IMR-90 (cell line): ENCODE measurements at regions not wholly inside any gene's neighbourhood (a gene's known extent, or its start where the extent isn't known, plus 50 kb on each side); places are given as distances from the start of the nearest gene placed in this dataset.

Source experiments
- ATAC-seq: fragments of 200-7000 bp; cut with Tn5 transposase; 2 replicates; pipeline ENCODE4 v1.9.1; 2020; ENCODE audit warnings: low read depth, mild to moderate bottlenecking, moderate library complexity
- BruUV-seq: library from RNA; stranded (reverse); fragments of 400-500 nt; replicated peaks from 2 replicates; lab custom pipeline; 2021; lab: Mats Ljungman, UMichigan
- CTCF ChIA-PET: fragments of 300-600 bp; formaldehyde crosslinking; extraction: SDS; loops from one replicate; lab custom pipeline; 2021; ENCODE audit warnings: antibody characterized with exemption; lab: Yijun Ruan, JAX
- POLR2A ChIA-PET: fragments of 300-600 bp; sonication (Branson Sonifier 250); formaldehyde crosslinking; loops from one replicate; lab custom pipeline; 2022; ENCODE audit warnings: antibody characterized with exemption; ENCODE audit not compliant: unreplicated experiment; lab: Charles Lee
- DNase-seq: peaks from one replicate; pipeline ENCODE4 v3.0.0; 2013
- H2AFZ ChIP-seq: replicated peaks from 2 replicates; pipeline ENCODE3; 2013; ENCODE audit warnings: low read length, mild to moderate bottlenecking; ENCODE audit not compliant: poor library complexity
- H2AK5ac ChIP-seq: 2 replicates; pipeline ENCODE4 v1.6.1; 2013; ENCODE audit warnings: low read depth, low read length, inconsistent platforms
- H2AK9ac ChIP-seq: replicated peaks from 2 replicates; pipeline ENCODE3; 2013; ENCODE audit warnings: mild to moderate bottlenecking, low read depth, low read length, moderate library complexity; ENCODE audit not compliant: poor library complexity
- H2BK120ac ChIP-seq: 2 replicates; pipeline ENCODE4 v1.6.1; 2013; ENCODE audit warnings: low read depth, low read length, inconsistent platforms
- H2BK15ac ChIP-seq: 3 replicates; pipeline ENCODE4 v1.6.1; 2013; ENCODE audit warnings: low read depth, low read length, inconsistent platforms
- H2BK20ac ChIP-seq: 2 replicates; pipeline ENCODE4 v1.6.1; 2013; ENCODE audit warnings: low read depth, mild to moderate bottlenecking, inconsistent platforms, low read length, moderate library complexity
- H2BK5ac ChIP-seq: 2 replicates; pipeline ENCODE4 v1.6.1; 2013; ENCODE audit warnings: mild to moderate bottlenecking, low read depth, low read length, inconsistent platforms; ENCODE audit not compliant: poor library complexity, severe bottlenecking
- H3K14ac ChIP-seq: replicated peaks from 2 replicates; pipeline ENCODE4 v1.6.1; 2013; ENCODE audit warnings: low read depth, low read length, inconsistent platforms
- H3K18ac ChIP-seq: 2 replicates; pipeline ENCODE4 v1.6.1; 2013; ENCODE audit warnings: low read depth, low read length, control low read depth
- H3K23ac ChIP-seq: 2 replicates; pipeline ENCODE4 v1.6.1; 2013; ENCODE audit warnings: low read depth, low read length, inconsistent platforms
- H3K27ac ChIP-seq: 2 replicates; pipeline ENCODE4 v1.5.1; 2013; ENCODE audit warnings: mild to moderate bottlenecking, control low read depth, low read length; ENCODE audit not compliant: insufficient read depth
- H3K27me3 ChIP-seq: 2 replicates; pipeline ENCODE4 v1.6.1; 2013; ENCODE audit warnings: low read length; ENCODE audit not compliant: control insufficient read depth, insufficient read depth
- H3K36me3 ChIP-seq: 2 replicates; pipeline ENCODE4 v1.6.1; 2013; ENCODE audit warnings: low read length, mixed read lengths; ENCODE audit not compliant: control insufficient read depth, insufficient read depth
- H3K4ac ChIP-seq: 2 replicates; pipeline ENCODE4 v1.6.1; 2013; ENCODE audit warnings: low read depth, low read length, inconsistent platforms
- H3K4me1 ChIP-seq: 2 replicates; pipeline ENCODE4 v1.6.1; 2013; ENCODE audit warnings: low read length, mixed read lengths; ENCODE audit not compliant: control insufficient read depth, insufficient read depth
- H3K4me2 ChIP-seq: 2 replicates; pipeline ENCODE4 v1.6.1; 2013; ENCODE audit warnings: low read depth, mild to moderate bottlenecking, control low read depth, low read length, moderate library complexity
- H3K4me3 ChIP-seq: 2 replicates; pipeline ENCODE4 v1.5.1; 2013; ENCODE audit warnings: low read depth, mild to moderate bottlenecking, control low read depth, low read length, moderate library complexity; ENCODE audit not compliant: insufficient read depth
- H3K56ac ChIP-seq: 2 replicates; pipeline ENCODE4 v1.6.1; 2013; ENCODE audit warnings: low read length, inconsistent platforms; ENCODE audit not compliant: insufficient read depth; ENCODE audit errors: extremely low read depth
- H3K79me1 ChIP-seq, 2 experiments: 2 replicates each; pipeline ENCODE4 v1.6.1; 2013; ENCODE audit warnings: low read length in 2 of 2, inconsistent platforms in 1 of 2, low read depth in 1 of 2
- H3K9ac ChIP-seq: 2 replicates; pipeline ENCODE4 v1.6.1; 2013; ENCODE audit warnings: low read depth, low read length, control low read depth
- H3K9me1 ChIP-seq: 2 replicates; pipeline ENCODE4 v1.6.1; 2013; ENCODE audit warnings: low read length, inconsistent platforms; ENCODE audit not compliant: insufficient read depth
- H3K9me3 ChIP-seq: 2 replicates; pipeline ENCODE4 v1.6.1; 2013; ENCODE audit warnings: low read length; ENCODE audit not compliant: control insufficient read depth, insufficient read depth
- H4K20me1 ChIP-seq: 2 replicates; pipeline ENCODE4 v1.6.1; 2013; ENCODE audit warnings: low read length, inconsistent platforms; ENCODE audit not compliant: insufficient read depth
- H4K5ac ChIP-seq: 2 replicates; pipeline ENCODE4 v1.6.1; 2013; ENCODE audit warnings: mild to moderate bottlenecking, low read depth, low read length, control low read depth
- H4K8ac ChIP-seq, 2 experiments: 2 replicates each; pipeline ENCODE4 v1.6.1; 2013; ENCODE audit warnings: low read depth in 2 of 2, low read length in 2 of 2, control low read depth in 1 of 2, inconsistent platforms in 1 of 2
- H4K91ac ChIP-seq: 2 replicates; pipeline ENCODE4 v1.6.1; 2013; ENCODE audit warnings: low read depth, low read length, inconsistent platforms; ENCODE audit not compliant: insufficient read depth
- CHD1 ChIP-seq: IDR thresholded peaks from 2 replicates; pipeline ENCODE4 v1.6.1; 2012; ENCODE audit warnings: low read depth, low read length, improper control_type of control experiment
- MAFK ChIP-seq: IDR thresholded peaks from 2 replicates; pipeline ENCODE4 v1.6.1; 2012; ENCODE audit warnings: low read depth, low read length, improper control_type of control experiment
- MAZ ChIP-seq: IDR thresholded peaks from 2 replicates; pipeline ENCODE4 v1.6.1; 2012; ENCODE audit warnings: low read depth, mild to moderate bottlenecking, low read length, improper control_type of control experiment, moderate library complexity, borderline replicate concordance
- RAD21 ChIP-seq: IDR thresholded peaks from 2 replicates; pipeline ENCODE4 v1.6.1; 2012; ENCODE audit warnings: low read length, improper control_type of control experiment
- RCOR1 ChIP-seq: IDR thresholded peaks from 2 replicates; pipeline ENCODE4 v1.6.1; 2012; ENCODE audit warnings: mild to moderate bottlenecking, low read length, improper control_type of control experiment; ENCODE audit not compliant: insufficient replicate concordance
- SMC3 ChIP-seq: fragments of 150-350 bp; IDR thresholded peaks from 2 replicates; pipeline ENCODE4 v1.6.1; 2016; ENCODE audit warnings: low read depth, mild to moderate bottlenecking, antibody characterized with exemption, low read length, moderate library complexity
- USF2 ChIP-seq: fragments of 150-350 bp; IDR thresholded peaks from 2 replicates; pipeline ENCODE4 v1.6.1; 2017; ENCODE audit warnings: mild to moderate bottlenecking, antibody characterized with exemption, low read length, low read depth
- WGBS, 2 experiments: methylation state at CpG; one replicate each; pipeline versions ENCODE4 v1.1.5 to v1.1.7; 2013; ENCODE audit warnings: missing lambda C conversion rate in 2 of 2; ENCODE audit not compliant: insufficient read length in 1 of 2; ENCODE audit errors: extremely low coverage in 2 of 2; 5-methylcytosine and 5-hydroxymethylcytosine counted together
- dilution Hi-C: fragments of 300-500 bp; cut with HindIII; formaldehyde crosslinking; loops from one replicate; pipeline ENCODE4 v1.14.3; 2018; ENCODE audit warnings: low sequenced_read_pairs; ENCODE audit not compliant: unreplicated experiment
- in situ Hi-C: fragments of 300-500 bp; cut with MboI; formaldehyde crosslinking; loops from 3 replicates; pipeline ENCODE4 v1.14.3; 2019; ENCODE audit warnings: low sequenced_read_pairs, inconsistent platforms, mixed read lengths
- intact Hi-C: fragments of 100-400 bp; cut with micrococcal nuclease; formaldehyde crosslinking; loops from 2 replicates; pipeline ENCODE4 v1.10.0; 2022

- no CpG with 5 or more reads among the region's 1 CpG for WGBS, 2 experiments
- H3K4me2 ChIP-seq: no peak overlapping the region
- H4K20me1 ChIP-seq: no peaks in the 10 kb centered on the region
- H3K14ac ChIP-seq: no peak overlapping the region
- in situ Hi-C loops (no loop called here), dilution Hi-C loops (no loop called here), intact Hi-C loops (no loop called here)
- no peak overlapping the region for H3K23ac ChIP-seq
- no peaks in the 10 kb centered on the region for H3K9me3 ChIP-seq
- H2BK5ac ChIP-seq: no peak overlapping the region
- CTCF ChIA-PET: no interaction called here
- H3K4ac ChIP-seq: no peak overlapping the region
- no peak overlapping the region for H2BK120ac ChIP-seq
- no peaks in the 10 kb centered on the region for H3K27me3 ChIP-seq
- POLR2A ChIA-PET: no interaction called here
- no peak overlapping the region for H2AK5ac ChIP-seq
- DNase-seq (no peak), ATAC-seq (no peak)
- H3K4me3 ChIP-seq: no peak overlapping the region
- no peak overlapping the region for H2BK15ac ChIP-seq
- no peaks in the 10 kb centered on the region for H3K79me1 ChIP-seq
- no peak overlapping the region for H2AK9ac ChIP-seq
- H3K27ac ChIP-seq: no peak overlapping the region
- no peak overlapping the region for H3K56ac ChIP-seq
- H3K4me1 ChIP-seq: no peaks in the 10 kb centered on the region
- H3K36me3 ChIP-seq: no peaks in the 10 kb centered on the region
- TF ChIP-seq RAD21 (no peak), RCOR1 (no peak), MAFK (no peak), CHD1 (no peak), MAZ (no peak), USF2 (no peak), SMC3 (no peak)
- no peak overlapping the region for H4K5ac ChIP-seq
- no peak overlapping the region for H4K8ac ChIP-seq
- H3K18ac ChIP-seq: no peak overlapping the region
- H4K91ac ChIP-seq: no peak overlapping the region
- no peak overlapping the region for H2AFZ ChIP-seq
- no peak overlapping the region for H3K9ac ChIP-seq
- H3K9me1 ChIP-seq: no peaks in the 10 kb centered on the region
- no TSS peak for BruUV-seq
- H2BK20ac ChIP-seq: no peak overlapping the region
Observed at GRCh38 chr13:39119422-39119821, 81.2 kb downstream of the NHLRC3 start.
